ENCODE measurements at regions not wholly inside any gene's neighbourhood (a gene's known extent, or its start where the extent isn't known, plus 50 kb on each side); places are given as distances from the start of the nearest gene placed in this dataset.
A peak's percentile ranks its signal among the peaks of the same experiment; 100 is the strongest.

GRCh38 chr6:158895661-158896060, 76.5 kb upstream of the EZR start:
- H3K36me3 ChIP-seq (replicated peaks in 1 of 2; ENCODE audit: control insufficient read depth in 1 of 2, insufficient read depth in 2 of 2, low read length in 2 of 2) = no peaks in the 10 kb centered on the region
- H3K4me1 ChIP-seq (ENCODE audit: control insufficient read depth in 1 of 2, insufficient read depth in 2 of 2, low read length in 2 of 2) = no peaks in the 10 kb centered on the region
- peak overlapping the region in 1 of 7 donors; percentile 63 for H3K27ac Mint-ChIP-seq
- H3K9me3 Mint-ChIP-seq = peaks cover 0 to 3% (median 0%) of the 10 kb centered on the region in 7 donors
- no peaks in the 10 kb centered on the region for H3K4me1 Mint-ChIP-seq
- H3K4me2 ChIP-seq (replicated peaks; ENCODE audit: extremely low read depth, low read length, poor library complexity, severe bottlenecking) = no peak overlapping the region
- H3K27me3 ChIP-seq (ENCODE audit: control insufficient read depth in 2 of 2, insufficient read depth in 2 of 2, low read length in 2 of 2) = no peaks in the 10 kb centered on the region
- no peaks in the 10 kb centered on the region for H4K20me1 ChIP-seq (ENCODE audit: insufficient read depth, low read length)
- intact Hi-C loops (cut with micrococcal nuclease) = no loop called here
- H3K9me3 ChIP-seq (replicated peaks in 1 of 2; ENCODE audit: control insufficient read depth in 1 of 2, insufficient read depth in 1 of 2, low read length in 2 of 2) = no peaks in the 10 kb centered on the region
- no peak overlapping the region for H2AFZ ChIP-seq (ENCODE audit: insufficient read depth, low read depth, low read length, poor library complexity, severe bottlenecking)
- WGBS (ENCODE audit: insufficient coverage) = no CpG with 5 or more reads among the region's 5 CpGs
- H3K9ac ChIP-seq (ENCODE audit: insufficient read depth, low read length, poor library complexity, severe bottlenecking) = no peak overlapping the region
- peaks cover 0 to 3% (median 3%) of the 10 kb centered on the region in 3 donors for H3K27me3 Mint-ChIP-seq (ENCODE audit: low read depth in 3 of 3)
- TF ChIP-seq CTCF (IDR thresholded peaks at IDR 0.05) = no peak
- DNase-seq = no peak
- H3K4me3 Mint-ChIP-seq = no peak overlapping the region
- H3K4me3 ChIP-seq (replicated peaks in 1 of 3; ENCODE audit: low read depth in 2 of 3, low read length in 3 of 3) = no peak overlapping the region
- no peaks in the 10 kb centered on the region for H3K36me3 Mint-ChIP-seq
- no peak overlapping the region for H3K27ac ChIP-seq (ENCODE audit: low read depth in 1 of 2, low read length in 2 of 2)
- H3K79me2 ChIP-seq (ENCODE audit: insufficient read depth, low read length) = no peaks in the 10 kb centered on the region

- Mint-ChIP-seq H3K36me3 (no peaks in the 10 kb centered on the region), H3K27me3 (ENCODE audit: low read depth in 3 of 3) (peaks cover 0 to 3% (median 3%) of the 10 kb centered on the region in 3 donors), H3K4me3 (no peak overlapping the region), H3K9me3 (no peaks in the 10 kb centered on the region), H3K27ac (no peak overlapping the region), H3K4me1 (no peaks in the 10 kb centered on the region)
- intact Hi-C loops (cut with micrococcal nuclease) = no loop called here
- TF ChIP-seq CTCF (IDR thresholded peaks at IDR 0.05) = no peak
- Histone ChIP-seq H2AFZ (ENCODE audit: insufficient read depth, low read depth, low read length, poor library complexity, severe bottlenecking) (no peak overlapping the region), H3K4me2 (replicated peaks; ENCODE audit: extremely low read depth, low read length, poor library complexity, severe bottlenecking) (no peak overlapping the region), H3K9ac (ENCODE audit: insufficient read depth, low read length, poor library complexity, severe bottlenecking) (no peak overlapping the region), H3K36me3 (replicated peaks in 1 of 2; ENCODE audit: control insufficient read depth in 1 of 2, insufficient read depth in 2 of 2, low read length in 2 of 2) (no peaks in the 10 kb centered on the region), H3K4me3 (replicated peaks in 1 of 3; ENCODE audit: low read depth in 2 of 3, low read length in 3 of 3) (no peak overlapping the region), H3K27me3 (ENCODE audit: control insufficient read depth in 2 of 2, insufficient read depth in 2 of 2, low read length in 2 of 2) (no peaks in the 10 kb centered on the region), H3K27ac (ENCODE audit: low read depth in 1 of 2, low read length in 2 of 2) (no peak overlapping the region), H3K9me3 (replicated peaks in 1 of 2; ENCODE audit: control insufficient read depth in 1 of 2, insufficient read depth in 1 of 2, low read length in 2 of 2) (no peaks in the 10 kb centered on the region), H3K4me1 (ENCODE audit: control insufficient read depth in 1 of 2, insufficient read depth in 2 of 2, low read length in 2 of 2) (no peaks in the 10 kb centered on the region), H4K20me1 (ENCODE audit: insufficient read depth, low read length) (no peaks in the 10 kb centered on the region), H3K79me2 (ENCODE audit: insufficient read depth, low read length) (no peaks in the 10 kb centered on the region)
- no peak for DNase-seq
- WGBS (ENCODE audit: insufficient coverage) = no CpG with 5 or more reads among the region's 4 CpGs
Observed at GRCh38 chr6:158894193-158894592, 75.0 kb upstream of the EZR start.

Measured in CD14-positive monocyte (primary cell).